Posterior vena cava (tissue), 2 donors: ENCODE measurements at regions not wholly inside any gene's neighbourhood (a gene's known extent, or its start where the extent isn't known, plus 50 kb on each side); places are given as distances from the start of the nearest gene placed in this dataset.
A peak's percentile ranks its signal among the peaks of the same experiment; 100 is the strongest.
"Not testable (repeated sequence)": the region's sequence is repeated elsewhere in the genome, so short reads cannot be mapped to it uniquely, and the experiment has no call there.

ENCODE experiments used
- DNase-seq: peaks from one replicate; pipeline ENCODE4 v3.0.0-alpha.2; 2020; ENCODE audit warnings: low spot score
- intact Hi-C, 2 donors: fragments of 100-400 bp; cut with DNase I; formaldehyde crosslinking; loops; one replicate each; pipeline versions ENCODE4 v1.14.1 to v1.14.2; 2022 to 2023
- donor health status: DM: yes; HTN: yes; CAD: no.
- donor health status: DM: yes; HTN: yes; CAD: no.

- intact Hi-C loops = loop anchor here in 1 of 2 donors (10.0 kb wide), 1 partner anchor 459 kb away; no protein-coding TSS in a partner anchor
- no peak for DNase-seq
These were observed 84.8 kb upstream of the C7orf33 start for GRCh38 chr7:148505645-148506375.

- not testable (repeated sequence) for DNase-seq
- intact Hi-C loops = loop anchor here in 1 of 2 donors (10.0 kb wide), 1 partner anchor 458 kb away; no protein-coding TSS in a partner anchor
These were observed 83.4 kb upstream of the C7orf33 start for GRCh38 chr7:148507064-148507573.

- intact Hi-C loops = loop anchor here in 1 of 2 donors (10.0 kb wide), 1 partner anchor 457 kb away; no protein-coding TSS in a partner anchor
These were observed 82.8 kb upstream of the C7orf33 start for GRCh38 chr7:148507787-148508186.

GRCh38 chr7:148514236-148514635 lies 76.3 kb upstream of the C7orf33 start:
- DNase-seq = no peak
- intact Hi-C loops = no loop called here

More at GRCh38 chr7:148507787-148508186, 82.8 kb upstream of the C7orf33 start:
- no peak for DNase-seq

- DNase-seq = no peak
- intact Hi-C loops = no loop called here
These were observed 75.3 kb upstream of the C7orf33 start for GRCh38 chr7:148515237-148515636.

- intact Hi-C loops = no loop called here
- no peak for DNase-seq
These were observed 74.6 kb upstream of the C7orf33 start for GRCh38 chr7:148515728-148516695.

GRCh38 chr7:148519386-148519785 lies 71.2 kb upstream of the C7orf33 start:
- DNase-seq, intact Hi-C loops: not testable (repeated sequence)

GRCh38 chr7:148521271-148521670 lies 69.3 kb upstream of the C7orf33 start:
- no peak for DNase-seq

GRCh38 chr7:148523550-148523949 lies 67.0 kb upstream of the C7orf33 start:
- DNase-seq = no peak
- intact Hi-C loops = no loop called here

More at GRCh38 chr7:148521271-148521670, 69.3 kb upstream of the C7orf33 start:
- intact Hi-C loops = no loop called here

- DNase-seq = no peak
- intact Hi-C loops = no loop called here
These were observed 65.9 kb upstream of the C7orf33 start for GRCh38 chr7:148524479-148525224.

- DNase-seq = peak; percentile 86
- intact Hi-C loops = no loop called here
These were observed 62.8 kb upstream of the C7orf33 start for GRCh38 chr7:148527717-148528168.

GRCh38 chr7:148535217-148535616 lies 55.3 kb upstream of the C7orf33 start:
- intact Hi-C loops = no loop called here
- no peak for DNase-seq

GRCh38 chr7:148537435-148537834 lies 53.1 kb upstream of the C7orf33 start:
- DNase-seq = no peak
- intact Hi-C loops = no loop called here

- intact Hi-C loops = no loop called here
- DNase-seq = peak; percentile 96
These were observed 50.4 kb upstream of the C7orf33 start for GRCh38 chr7:148540041-148540738.
